Left forelimb (tissue), 1 donor: ENCODE measurements at regions not wholly inside any gene's neighbourhood (a gene's known extent, or its start where the extent isn't known, plus 50 kb on each side); places are given as distances from the start of the nearest gene placed in this dataset.

Experiments
- DNase-seq: peaks from one replicate; pipeline ENCODE4 v3.0.0-alpha.2; 2018; ENCODE audit warnings: low spot score

DNA sequence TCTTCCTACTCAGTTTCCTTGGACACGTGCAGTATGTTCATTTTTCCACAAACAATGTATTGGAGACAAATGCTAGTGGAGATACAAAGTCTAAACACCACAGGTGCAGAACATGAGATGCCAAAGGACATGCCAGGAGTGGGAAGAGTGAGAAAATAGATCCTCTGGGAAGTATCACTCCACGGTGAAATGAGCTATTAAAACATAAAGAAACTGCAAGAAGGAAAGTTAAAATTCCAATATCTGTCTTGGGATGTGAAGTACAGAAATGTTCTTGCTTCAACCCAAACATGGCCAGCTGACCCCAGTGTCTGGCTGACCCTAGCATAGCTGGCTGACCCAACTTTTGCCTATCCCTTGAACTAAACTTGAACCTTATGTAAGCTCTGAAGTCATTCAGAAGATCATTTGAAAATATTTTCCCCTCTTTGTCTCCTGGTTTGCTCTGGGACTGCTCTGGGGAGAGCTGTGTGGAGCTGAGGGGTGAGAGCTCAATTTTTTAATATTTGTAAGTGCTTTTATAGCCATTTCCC lies 59.5 kb downstream of the FZD1 start:
- DNase-seq = peak; percentile 79

DNA sequence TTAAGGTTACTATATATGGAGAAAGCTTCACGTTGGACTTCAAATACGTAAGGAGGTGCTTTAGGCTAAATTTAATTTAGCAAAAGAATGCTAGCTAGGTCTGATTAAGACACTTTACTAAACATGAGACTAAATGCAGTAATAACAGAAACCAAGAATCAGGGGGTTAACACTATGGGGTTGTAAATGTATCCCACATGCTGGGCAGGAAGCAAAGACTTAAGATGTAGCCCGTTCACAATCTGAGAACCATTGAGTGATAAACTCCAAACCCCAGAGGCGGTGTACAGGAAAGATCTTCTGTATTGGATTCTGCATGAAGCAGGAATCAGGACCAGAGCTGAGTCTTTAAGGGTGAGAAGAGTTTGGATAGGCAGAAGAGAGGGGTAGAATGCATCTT lies 60.4 kb downstream of the FZD1 start:
- DNase-seq = no peak

DNA sequence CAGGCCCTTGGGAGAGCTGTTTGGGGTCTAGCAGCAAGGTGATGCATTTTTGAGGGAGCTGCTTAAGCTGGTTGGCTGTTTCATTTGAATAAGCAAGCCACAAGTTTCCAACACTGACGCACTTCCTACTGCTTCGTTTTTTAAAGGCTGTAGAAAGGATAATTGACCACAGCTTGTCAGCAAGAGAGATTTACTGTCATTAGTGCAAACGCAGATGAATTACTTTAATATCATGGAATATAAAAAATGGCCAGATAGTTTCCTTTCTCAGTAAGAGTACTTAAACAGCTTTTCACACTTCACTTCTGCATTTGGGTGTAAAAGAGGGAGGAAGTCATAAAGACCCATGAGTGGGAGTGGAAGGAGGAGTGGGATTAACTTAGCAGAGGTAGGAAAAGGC lies 61.5 kb downstream of the FZD1 start:
- DNase-seq = no peak

DNA sequence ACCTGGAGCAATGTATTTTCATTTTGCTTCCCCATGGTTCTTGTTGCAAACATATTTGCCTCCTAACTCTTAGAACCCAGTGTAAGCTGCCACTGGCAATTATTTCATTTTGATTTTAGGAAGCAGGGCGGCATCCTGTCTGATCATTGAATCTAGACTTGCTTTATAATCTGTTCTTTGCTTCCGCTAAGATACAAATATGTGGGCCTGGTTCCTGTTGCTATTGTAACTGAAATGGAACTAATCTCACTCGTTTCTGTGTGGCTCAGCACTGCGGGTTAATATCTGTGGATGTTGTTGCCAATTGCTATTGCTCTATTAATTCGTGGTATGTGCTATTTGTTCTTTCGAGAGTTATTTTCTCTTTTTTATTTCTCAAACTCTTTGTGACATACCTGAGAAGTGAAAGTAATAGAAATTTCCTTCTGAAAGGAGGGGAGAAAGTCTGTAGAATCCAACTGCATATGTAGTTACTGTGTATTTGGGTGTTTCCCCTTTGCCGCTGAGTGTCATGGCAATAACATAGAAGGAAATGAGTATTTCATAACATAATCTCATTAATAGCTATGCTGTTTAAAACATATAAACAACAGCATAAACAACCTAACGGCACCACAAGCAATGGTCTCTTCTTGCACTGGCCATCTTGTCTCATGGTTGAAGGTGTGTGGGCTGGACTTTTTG lies 62.4 kb downstream of the FZD1 start:
- DNase-seq = no peak

GRCh38 chr7:91327346-91327745 lies 63.1 kb downstream of the FZD1 start:
- DNase-seq = no peak

DNA sequence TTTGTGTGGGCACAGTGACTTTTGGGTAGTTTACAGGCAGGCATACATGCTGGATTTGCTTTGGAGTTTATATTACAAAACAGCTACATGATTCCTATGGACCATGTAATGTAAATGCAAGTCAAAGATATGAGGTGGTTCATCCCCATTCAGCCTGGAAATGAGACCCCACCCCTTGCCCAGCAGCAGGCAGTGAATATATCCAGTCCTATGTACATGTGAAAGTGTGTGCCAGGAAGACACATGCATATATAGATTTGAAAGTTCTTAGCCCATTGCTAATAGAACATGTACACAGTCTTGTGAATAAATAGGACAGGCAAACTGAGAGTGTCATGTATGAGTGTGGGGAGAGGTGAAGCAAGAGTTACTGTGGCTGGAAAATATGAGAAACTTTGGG lies 65.3 kb downstream of the FZD1 start:
- DNase-seq = no peak

DNA sequence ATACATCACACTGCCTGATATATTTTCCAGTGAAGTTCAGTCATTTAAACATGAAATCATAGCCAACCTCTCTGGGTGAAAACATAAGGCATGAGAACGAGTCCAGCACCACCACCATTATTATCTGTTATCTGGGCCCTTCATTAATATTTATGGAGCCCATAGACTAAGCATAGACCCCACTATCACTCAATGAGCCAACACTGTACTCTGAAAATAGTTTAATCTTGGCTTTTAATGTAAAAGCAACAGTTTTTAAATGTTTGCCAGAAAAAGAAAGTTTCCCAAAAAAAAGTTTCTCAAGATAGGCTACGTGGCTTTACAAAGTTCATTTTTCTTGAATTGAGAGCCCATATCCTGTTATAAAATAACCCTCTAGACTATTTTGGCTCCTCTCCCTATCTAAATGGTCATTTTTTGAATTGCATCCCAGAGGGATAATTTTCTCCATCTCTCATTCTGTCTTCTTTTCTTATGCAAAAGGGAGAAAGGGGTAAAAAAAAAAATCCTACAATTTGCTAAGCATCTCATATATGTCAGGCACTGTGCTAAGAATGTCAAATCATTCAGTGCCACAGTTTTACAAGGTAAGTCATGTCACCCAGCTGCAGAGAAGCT lies 66.1 kb downstream of the FZD1 start:
- no peak for DNase-seq

DNA sequence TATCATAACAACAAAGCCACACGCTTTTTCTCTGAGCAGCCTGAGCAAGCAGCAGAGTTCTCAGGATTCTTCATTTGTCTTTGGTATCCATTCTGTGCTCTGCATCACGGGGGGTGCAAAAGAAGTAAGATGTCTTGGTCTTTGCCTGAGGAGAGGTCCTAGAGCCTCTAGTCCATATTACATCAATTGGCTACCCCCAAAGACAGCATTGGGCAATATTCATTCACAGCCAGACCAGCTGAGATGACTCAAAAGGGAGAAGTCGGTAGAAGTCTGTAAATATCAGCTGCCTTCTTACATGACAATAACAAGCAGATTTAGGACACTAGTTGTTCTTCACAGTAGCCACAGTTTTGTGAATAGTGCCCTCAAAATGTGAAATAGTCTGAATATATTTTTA lies 66.6 kb downstream of the FZD1 start:
- DNase-seq = no peak

DNA sequence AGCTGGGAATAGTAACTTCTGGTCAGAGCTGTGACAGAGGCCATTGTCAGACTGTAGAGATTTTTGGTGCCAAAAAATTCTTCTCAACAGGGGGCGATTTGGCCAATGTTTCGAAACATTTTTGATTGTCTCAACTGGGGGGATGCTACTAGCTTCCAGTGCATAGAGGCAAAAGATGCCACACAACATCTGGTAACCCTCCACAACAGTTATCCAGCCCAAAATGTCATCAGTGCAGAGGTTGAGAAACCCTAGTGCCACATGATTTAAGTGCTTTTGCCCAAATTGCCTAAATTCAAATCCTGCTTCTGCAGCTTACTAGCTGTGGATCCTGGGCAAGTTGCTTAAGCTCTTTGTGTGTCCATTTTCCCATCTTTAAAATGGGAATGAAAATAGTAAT lies 71.9 kb downstream of the FZD1 start:
- no peak for DNase-seq

DNA sequence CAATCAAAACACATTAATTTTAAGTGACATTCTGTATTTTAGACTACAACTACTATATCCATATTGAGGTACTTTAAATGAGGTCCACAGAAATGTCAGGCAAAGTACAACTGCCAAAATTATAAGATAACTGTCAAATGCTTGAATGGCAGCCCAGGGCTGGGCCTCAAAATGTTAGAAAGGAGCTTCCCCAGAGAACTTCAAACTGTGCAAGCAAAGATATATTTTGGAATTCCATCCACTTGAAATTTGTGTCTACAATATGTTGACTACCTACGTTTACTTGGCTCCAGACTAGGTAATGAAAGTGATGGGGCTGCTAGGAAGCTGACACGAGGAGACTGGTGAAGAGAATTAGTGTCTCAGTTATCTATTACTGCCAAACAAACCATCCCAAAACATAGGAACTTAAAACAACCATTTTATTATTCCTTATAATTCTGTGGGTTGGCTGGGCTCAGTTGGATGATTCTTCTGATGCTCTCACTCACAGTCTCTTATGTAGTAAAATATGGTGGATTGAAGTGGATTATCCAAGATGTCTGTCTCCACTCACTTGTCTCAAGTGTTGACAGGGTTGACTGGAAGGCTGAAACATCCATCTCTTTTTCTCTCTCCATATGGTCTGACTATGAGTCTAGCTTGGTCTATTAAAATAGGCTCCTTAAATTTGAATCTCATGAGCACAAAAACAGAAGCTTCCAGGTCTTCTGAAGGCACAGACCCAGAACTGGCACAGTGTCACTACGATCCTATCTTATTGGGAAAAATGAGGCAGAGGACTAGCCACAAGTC lies 74.2 kb downstream of the FZD1 start:
- DNase-seq = no peak

DNA sequence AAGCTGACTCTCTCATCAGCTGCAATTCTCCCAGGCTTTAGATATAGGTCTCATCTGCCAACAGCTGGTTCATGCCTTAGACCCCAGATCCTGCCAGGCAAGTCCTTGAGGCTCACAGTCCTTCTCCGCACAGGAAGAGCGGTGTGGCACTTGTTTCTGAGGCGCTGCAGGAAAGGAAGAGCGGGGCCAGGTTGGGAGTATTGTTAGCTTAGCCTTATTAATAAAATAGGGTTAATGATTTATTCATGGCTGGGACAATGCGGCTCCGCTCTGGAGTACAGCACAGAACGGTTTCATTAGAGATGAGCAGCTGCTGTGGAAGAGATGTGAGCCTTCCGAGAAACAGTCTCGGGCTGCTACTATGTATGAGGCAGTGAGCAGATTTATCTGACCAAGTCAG lies 78.1 kb downstream of the FZD1 start:
- no peak for DNase-seq

DNA sequence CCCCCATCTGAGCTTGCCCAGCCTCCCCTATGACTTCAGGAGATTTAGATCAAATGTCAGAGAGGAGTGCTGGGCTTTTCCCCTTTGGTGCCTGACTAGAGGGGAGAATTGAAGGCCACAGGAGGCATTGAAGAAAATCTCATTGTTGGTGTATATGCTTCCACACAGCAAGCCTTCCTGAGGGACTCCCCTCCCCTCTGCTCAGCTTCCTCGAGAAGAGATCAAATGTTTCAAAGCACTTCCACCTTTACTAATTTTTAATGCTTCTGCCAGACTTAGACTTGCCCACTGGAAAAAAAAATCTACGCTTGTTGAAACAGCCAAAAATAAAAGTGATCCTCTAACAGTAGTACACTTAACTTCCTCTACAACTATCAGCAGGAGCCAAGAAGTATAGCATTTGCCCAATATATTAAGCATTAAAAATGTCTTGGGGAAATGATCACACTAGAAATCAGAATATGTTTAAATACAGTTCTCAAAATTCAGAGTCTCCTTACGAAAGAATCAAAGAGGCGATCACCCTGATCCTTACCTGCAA lies 79.3 kb downstream of the FZD1 start:
- DNase-seq = no peak

DNA sequence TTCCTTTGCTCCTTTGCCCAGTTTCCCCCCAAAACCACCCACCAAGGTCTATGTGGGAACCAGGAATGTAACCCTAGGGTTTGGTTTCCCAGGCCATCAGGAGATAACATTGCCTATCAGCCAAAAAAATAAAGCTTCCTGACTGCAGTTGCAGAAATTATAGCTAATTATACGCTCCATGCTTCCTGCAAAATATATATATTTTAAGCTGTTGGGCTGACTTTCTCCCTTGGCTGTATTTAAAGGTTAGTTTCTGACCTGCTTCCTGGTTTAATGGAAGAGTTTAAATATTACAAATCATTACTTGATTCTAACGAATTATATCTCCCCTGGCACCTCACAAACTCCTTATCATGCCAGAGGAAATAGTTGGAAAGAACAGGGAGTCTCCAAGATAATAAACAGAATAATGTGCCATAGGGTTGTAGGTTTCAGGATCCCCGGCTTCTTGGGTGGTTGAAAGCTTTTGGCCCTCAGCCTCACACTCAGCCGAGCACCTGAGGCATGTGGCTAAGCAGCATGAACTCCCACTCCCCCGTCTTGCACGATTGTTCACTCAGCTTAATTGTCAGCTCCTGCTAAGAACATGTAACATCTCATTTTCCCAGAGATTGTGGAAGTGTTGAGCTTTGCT lies 79.9 kb downstream of the FZD1 start:
- DNase-seq = no peak

DNA sequence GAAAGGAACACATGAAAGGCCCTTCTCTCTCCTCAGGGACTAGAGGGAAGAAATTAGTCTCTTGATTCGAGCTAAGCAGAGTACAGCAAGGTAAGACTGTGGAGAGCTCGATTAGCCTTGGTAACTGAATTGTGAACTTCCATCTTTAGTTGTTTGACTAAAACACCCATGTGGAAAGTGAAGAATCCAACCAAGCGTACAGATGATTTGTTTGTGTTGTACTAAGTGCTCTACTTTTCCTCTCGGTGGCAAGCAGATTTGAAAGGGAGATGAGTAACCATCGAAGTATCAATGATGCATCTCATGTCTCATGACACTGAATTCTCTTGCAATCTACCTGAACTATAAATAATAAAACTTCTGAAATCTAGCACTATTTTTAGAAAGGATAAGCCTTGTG lies 80.7 kb downstream of the FZD1 start:
- no peak for DNase-seq

- DNase-seq = no peak
Observed at GRCh38 chr7:91345449-91345848, 81.2 kb downstream of the FZD1 start.

GRCh38 chr7:91346426-91346825 lies 82.2 kb downstream of the FZD1 start:
- DNase-seq = no peak

DNA sequence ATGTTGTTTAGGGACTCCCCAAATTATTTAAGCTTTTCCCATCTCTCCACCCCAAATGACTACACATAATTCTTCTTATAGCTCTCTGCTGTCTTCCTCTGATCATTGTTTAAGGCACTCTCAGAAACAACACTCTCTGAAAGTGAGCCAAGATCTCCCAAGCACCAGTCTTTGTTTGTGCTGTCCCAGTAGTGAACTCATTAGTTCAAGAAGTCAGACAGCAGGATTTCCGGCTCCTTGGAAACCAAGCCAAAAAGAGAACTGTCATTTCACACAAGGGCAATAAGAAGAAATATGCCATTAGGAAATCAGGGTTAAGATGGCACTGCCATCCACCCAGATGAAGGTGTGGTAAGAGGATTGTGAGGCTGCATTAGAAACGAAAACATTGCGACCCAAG lies 83.1 kb downstream of the FZD1 start:
- no peak for DNase-seq

- no peak for DNase-seq
Observed at GRCh38 chr7:91348711-91349110, 84.5 kb downstream of the FZD1 start.

DNA sequence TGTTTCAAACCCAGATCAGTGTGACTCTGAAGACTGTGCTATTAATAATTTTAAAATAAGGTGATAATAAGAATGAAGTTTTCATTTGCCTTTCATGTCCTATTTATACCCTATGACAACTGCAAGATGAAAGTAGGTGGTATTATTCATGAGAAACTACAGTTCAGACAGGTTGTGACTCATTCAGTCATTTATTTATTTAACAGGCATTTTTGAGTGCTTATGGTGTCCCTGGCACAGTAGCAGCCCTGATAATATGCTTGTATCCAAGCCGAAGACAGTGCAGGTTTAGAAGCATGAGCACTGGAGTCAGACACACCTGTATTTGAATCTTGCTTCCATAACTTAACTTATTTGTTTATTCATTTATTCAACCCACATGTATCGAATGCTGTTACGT lies 87.1 kb downstream of the FZD1 start:
- DNase-seq = no peak

DNA sequence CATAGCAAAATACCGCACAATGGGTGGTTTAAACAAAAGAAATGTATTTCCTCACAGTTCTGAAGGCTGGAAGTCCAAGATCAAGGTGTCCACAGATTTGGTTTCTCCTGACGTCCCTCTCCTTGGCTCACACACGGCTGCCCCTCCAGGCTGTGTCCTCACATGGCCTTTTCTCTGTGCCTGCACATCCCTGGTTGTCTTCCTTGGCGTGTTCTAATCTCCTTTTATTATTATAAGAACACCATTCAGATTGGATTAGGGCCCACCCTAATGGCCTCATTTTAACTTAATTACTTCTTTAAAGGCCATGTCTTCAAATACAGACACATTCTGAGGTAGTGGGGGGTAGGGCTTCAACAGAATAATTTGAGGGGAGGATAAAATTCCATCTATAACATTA lies 87.9 kb downstream of the FZD1 start:
- DNase-seq = no peak

- DNase-seq = no peak
Observed at GRCh38 chr7:91353848-91354247, 89.6 kb downstream of the FZD1 start.

DNA sequence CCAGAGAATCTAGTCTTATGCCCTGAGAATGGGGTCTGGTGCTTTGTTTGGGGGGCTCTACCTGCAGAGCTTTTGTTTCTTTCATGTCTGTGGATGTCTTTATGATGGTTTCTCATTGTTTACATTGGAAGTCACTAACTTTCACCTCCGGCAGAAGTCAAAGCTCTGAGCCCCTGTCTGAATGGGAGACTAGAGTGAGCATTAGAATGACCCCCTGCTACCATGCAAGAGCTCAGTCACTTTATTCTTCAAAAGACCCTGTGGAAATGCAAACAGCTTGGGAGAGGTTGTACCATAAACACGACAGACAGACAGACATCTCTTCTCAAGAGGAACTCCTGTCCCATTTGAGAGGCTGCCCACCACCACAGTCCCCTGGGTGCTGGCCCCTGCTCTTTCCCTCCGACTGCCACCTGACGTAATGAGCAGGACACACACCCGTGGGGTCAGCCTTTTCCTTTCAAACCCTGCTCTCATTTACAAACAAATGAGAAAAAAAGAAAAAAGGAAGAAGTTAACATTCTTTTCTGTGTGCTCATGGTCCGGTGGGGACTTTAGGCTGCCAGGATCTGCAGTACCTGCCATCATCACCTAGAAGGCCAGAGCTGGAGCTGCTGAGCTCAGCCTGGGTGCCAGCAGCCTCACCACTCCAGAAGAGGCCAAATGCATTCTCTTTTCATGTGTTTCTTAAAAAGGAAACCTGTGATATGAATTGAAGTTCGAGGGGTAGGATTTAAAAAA lies 91.6 kb downstream of the FZD1 start:
- no peak for DNase-seq
